Esophagus squamous epithelium (tissue), 5 donors: ENCODE measurements at regions not wholly inside any gene's neighbourhood (a gene's known extent, or its start where the extent isn't known, plus 50 kb on each side); places are given as distances from the start of the nearest gene placed in this dataset.
"Not testable (repeated sequence)": the region's sequence is repeated elsewhere in the genome, so short reads cannot be mapped to it uniquely, and the experiment has no call there.

ENCODE experiments used
- DNase-seq: peaks from one replicate; lab custom pipeline; 2025; lab: John Stamatoyannopoulos, UW
- H3K27ac ChIP-seq, 4 donors: fragments of 200-600 bp; sonication (generic); one replicate each; pipeline ENCODE4 v1.5.1; 2016 to 2019; ENCODE audit warnings: mild to moderate bottlenecking in 1 of 4
- H3K27me3 ChIP-seq, 4 donors: fragments of 200-600 bp; sonication (generic); 1 replicate in 3 of 4; 2 replicates in 1 of 4; pipeline versions ENCODE4 v1.5.1 to v1.6.0; 2017 to 2021; ENCODE audit warnings: antibody characterized with exemption in 1 of 4
- H3K36me3 ChIP-seq, 3 donors: fragments of 200-600 bp; sonication (generic); one replicate each; pipeline ENCODE4 v1.5.1; 2016 to 2019
- H3K4me1 ChIP-seq, 3 donors: fragments of 200-600 bp; sonication (generic); one replicate each; pipeline ENCODE4 v1.5.1; 2017 to 2019
- H3K4me3 ChIP-seq, 4 donors: fragments of 200-600 bp; sonication (generic); 1 replicate in 3 of 4; 2 replicates in 1 of 4; pipeline ENCODE4 v1.5.1; 2016 to 2019; ENCODE audit warnings: mild to moderate bottlenecking in 2 of 4, moderate library complexity in 1 of 4
- H3K9me3 ChIP-seq, 3 donors: fragments of 200-600 bp; sonication (generic); one replicate each; pipeline ENCODE4 v1.5.1; 2016 to 2019
- POLR2A ChIP-seq, 4 donors: fragments of 450-650 bp; IDR thresholded peaks; one replicate each; pipeline ENCODE4 v1.6.1; 2017; ENCODE audit warnings: antibody characterized with exemption in 4 of 4, mild to moderate bottlenecking in 4 of 4, moderate library complexity in 3 of 4
- WGBS, 2 donors: methylation state at CpG; one replicate each; pipeline ENCODE4 v1.1.5; 2018; 5-methylcytosine and 5-hydroxymethylcytosine counted together
- intact Hi-C: fragments of 100-400 bp; cut with DNase I; formaldehyde crosslinking; loops from one replicate; pipeline ENCODE4 v1.15.0; 2022
- TF ChIP-seq, protein P1 (sequence below), 6 experiments: fragments of 450-650 bp in 4 of 6; fragments of 200-600 bp in 2 of 6; sonication (generic) in 2 of 6; IDR thresholded peaks; one replicate each; pipeline ENCODE4 v1.5.1; 2016 to 2019; ENCODE audit warnings: antibody characterized with exemption in 6 of 6, mild to moderate bottlenecking in 4 of 6, moderate library complexity in 4 of 6
- donor health status: DM: yes; HTN: yes; CAD: no.

DNA sequence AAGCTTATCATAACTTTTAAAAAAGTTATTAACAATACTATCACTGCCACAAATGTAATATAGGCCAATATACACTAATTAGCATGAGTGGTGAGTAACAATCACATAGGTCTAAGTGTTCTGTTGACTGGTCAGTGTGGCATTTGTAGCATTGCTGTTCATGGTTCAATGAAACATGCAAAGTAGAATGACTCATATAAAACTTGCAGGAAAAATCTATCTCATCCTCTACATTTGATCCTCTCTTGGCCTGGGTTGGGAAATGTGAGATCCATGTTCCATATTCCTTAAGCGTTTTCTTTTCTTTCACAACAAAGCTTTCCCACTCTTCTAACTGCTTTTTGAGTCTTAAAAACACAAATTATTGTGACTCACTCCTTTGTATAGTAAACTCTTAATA lies 1418.7 kb downstream of the FSTL5 start:
- intact Hi-C loops: no loop called here
- TF ChIP-seq, protein P1, sequence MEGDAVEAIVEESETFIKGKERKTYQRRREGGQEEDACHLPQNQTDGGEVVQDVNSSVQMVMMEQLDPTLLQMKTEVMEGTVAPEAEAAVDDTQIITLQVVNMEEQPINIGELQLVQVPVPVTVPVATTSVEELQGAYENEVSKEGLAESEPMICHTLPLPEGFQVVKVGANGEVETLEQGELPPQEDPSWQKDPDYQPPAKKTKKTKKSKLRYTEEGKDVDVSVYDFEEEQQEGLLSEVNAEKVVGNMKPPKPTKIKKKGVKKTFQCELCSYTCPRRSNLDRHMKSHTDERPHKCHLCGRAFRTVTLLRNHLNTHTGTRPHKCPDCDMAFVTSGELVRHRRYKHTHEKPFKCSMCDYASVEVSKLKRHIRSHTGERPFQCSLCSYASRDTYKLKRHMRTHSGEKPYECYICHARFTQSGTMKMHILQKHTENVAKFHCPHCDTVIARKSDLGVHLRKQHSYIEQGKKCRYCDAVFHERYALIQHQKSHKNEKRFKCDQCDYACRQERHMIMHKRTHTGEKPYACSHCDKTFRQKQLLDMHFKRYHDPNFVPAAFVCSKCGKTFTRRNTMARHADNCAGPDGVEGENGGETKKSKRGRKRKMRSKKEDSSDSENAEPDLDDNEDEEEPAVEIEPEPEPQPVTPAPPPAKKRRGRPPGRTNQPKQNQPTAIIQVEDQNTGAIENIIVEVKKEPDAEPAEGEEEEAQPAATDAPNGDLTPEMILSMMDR (IDR thresholded peaks at IDR 0.05): no peak
- TF ChIP-seq POLR2A (IDR thresholded peaks at IDR 0.05): no peak
- no peaks in the 10 kb centered on the region for H3K4me1 ChIP-seq
- H3K9me3 ChIP-seq: peaks cover 0 to 8% (median 0%) of the 10 kb centered on the region in 3 donors
- WGBS, 2 donors: 65 to 74% methylated on average over 1 of the region's 1 CpG
- H3K27me3 ChIP-seq: no peaks in the 10 kb centered on the region
- H3K4me3 ChIP-seq: no peak overlapping the region
- no peak overlapping the region for H3K27ac ChIP-seq
- no peaks in the 10 kb centered on the region for H3K36me3 ChIP-seq
- DNase-seq: no peak

DNA sequence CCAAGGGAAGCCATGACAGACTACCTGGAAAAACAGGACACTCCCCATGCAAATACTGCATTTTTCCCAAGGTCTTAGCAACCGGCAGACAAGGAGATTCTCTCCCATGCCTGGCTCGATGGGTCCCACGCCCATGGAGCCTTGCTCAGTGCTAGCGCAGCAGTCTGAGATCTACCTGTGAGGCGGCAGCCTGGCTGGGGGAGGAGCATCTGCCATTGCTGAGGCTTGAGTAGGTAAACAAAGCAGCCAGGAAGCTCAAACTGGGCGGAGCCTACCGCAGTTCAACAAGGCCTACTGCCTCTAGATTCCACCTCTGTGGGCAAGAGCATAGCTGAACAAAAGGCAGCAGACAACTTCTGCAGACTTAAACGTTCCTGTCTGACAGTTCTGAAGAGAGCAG lies 1417.2 kb downstream of the FSTL5 start:
- H3K36me3 ChIP-seq, H3K4me1 ChIP-seq, H3K27me3 ChIP-seq, H3K27ac ChIP-seq, intact Hi-C loops, H3K4me3 ChIP-seq, DNase-seq: not testable (repeated sequence)
- 44 to 70% methylated on average over 2 to 5 of the region's 8 CpGs for WGBS, 2 donors
- peaks cover 0 to 18% (median 0%) of the 10 kb centered on the region in 3 donors for H3K9me3 ChIP-seq

DNA sequence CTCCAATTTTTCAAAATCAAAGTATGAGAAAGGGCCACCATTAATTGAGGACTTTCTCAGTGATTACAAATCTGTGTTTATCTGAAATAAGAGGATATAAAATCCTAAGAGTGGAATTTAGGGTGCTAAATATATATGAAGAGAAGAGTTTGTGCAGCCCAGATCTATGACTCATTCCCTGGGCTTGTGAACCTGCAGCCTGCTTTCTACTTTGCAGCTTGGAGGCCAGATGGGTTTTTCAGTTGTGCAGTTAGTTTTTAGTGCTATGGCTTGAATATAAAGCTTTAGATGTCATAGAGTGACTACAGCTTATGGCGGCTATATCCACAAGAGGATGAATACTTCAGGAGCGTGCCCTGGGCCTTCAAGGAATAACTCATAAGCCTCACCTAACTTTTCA lies 1391.1 kb downstream of the FSTL5 start:
- Histone ChIP-seq H3K9me3 (no peaks in the 10 kb centered on the region), H3K27me3 (no peaks in the 10 kb centered on the region), H3K27ac (no peak overlapping the region), H3K4me1 (no peaks in the 10 kb centered on the region), H3K36me3 (no peaks in the 10 kb centered on the region), H3K4me3 (no peak overlapping the region)
- TF ChIP-seq, protein P1 (IDR thresholded peaks at IDR 0.05): no peak
- TF ChIP-seq POLR2A (IDR thresholded peaks at IDR 0.05): no peak
- intact Hi-C loops: no loop called here
- WGBS, 2 donors: 73 to 85% methylated on average over 2 of the region's 2 CpGs
- no peak for DNase-seq

DNA sequence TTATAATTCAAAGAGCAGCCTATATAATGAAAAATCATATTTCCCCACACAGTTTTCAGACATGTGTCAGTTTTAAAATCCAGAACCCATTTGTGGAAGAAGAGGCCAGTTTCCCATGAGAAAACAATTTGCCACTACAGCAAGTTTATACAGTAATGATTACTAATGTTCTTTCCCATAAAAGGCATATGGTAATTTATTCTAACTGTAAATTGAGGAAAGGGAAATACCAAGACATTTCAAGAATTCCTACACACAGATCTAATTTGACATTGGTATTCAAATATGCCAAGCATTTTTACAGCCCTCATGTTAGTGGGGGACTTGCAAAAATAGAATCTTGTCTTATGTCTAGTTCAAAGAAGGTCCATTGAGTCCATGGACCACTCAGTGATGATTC lies 1368.6 kb downstream of the FSTL5 start:
- H3K4me1 ChIP-seq: no peaks in the 10 kb centered on the region
- TF ChIP-seq, protein P1 (IDR thresholded peaks at IDR 0.05): no peak
- TF ChIP-seq POLR2A (IDR thresholded peaks at IDR 0.05): no peak
- H3K27ac ChIP-seq: no peak overlapping the region
- H3K9me3 ChIP-seq: peaks cover 0 to 23% (median 0%) of the 10 kb centered on the region in 3 donors
- H3K4me3 ChIP-seq: no peak overlapping the region
- no peaks in the 10 kb centered on the region for H3K27me3 ChIP-seq
- H3K36me3 ChIP-seq: no peaks in the 10 kb centered on the region
- DNase-seq: no peak
- intact Hi-C loops: no loop called here

DNA sequence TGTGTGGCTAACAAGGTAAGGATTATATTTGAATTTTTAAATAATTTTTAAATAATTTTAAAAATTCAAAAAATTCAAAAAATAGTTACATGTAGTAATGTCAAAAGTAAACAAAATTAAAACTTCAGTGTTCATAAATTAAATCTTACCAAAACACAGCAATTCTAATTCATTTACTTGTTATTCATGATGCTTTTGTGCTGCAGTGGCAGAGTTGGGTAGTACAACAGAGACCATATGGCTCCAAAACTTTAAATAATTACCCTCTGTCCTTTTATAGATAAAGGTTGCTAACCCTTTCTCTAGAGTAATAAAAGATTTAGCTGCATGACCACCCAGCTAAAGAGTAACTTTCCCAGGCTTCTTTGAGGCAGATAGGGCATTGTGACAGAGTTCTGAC lies 1355.6 kb downstream of the FSTL5 start:
- Histone ChIP-seq H3K27ac (no peak overlapping the region), H3K4me1 (no peaks in the 10 kb centered on the region), H3K27me3 (no peaks in the 10 kb centered on the region), H3K36me3 (no peaks in the 10 kb centered on the region), H3K9me3 (no peaks in the 10 kb centered on the region), H3K4me3 (no peak overlapping the region)
- intact Hi-C loops: no loop called here
- TF ChIP-seq, protein P1 (IDR thresholded peaks at IDR 0.05): no peak
- TF ChIP-seq POLR2A (IDR thresholded peaks at IDR 0.05): no peak
- no peak for DNase-seq

DNA sequence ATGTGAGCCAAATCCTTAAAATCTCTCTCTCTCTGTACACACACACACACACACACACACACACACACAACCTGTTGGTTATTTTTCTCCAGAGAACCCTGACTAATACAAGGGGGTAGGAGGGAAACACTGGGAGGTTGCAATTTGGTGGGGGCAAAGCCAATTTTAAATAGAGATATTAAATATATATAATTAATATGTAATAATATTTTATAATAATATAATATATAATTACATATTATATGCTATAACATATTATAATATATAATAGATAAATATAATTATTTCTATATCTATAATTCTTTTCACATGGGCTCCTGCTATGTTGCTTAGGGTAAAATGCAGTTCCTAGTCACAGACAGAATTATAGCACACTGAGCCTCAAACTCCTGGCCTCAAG lies 1354.2 kb downstream of the FSTL5 start:
- intact Hi-C loops: no loop called here
- TF ChIP-seq, protein P1 (IDR thresholded peaks at IDR 0.05): no peak
- TF ChIP-seq POLR2A (IDR thresholded peaks at IDR 0.05): no peak
- no peaks in the 10 kb centered on the region for H3K4me1 ChIP-seq
- H3K27me3 ChIP-seq: no peaks in the 10 kb centered on the region
- H3K4me3 ChIP-seq: no peak overlapping the region
- no peak overlapping the region for H3K27ac ChIP-seq
- H3K9me3 ChIP-seq: no peaks in the 10 kb centered on the region
- H3K36me3 ChIP-seq: no peaks in the 10 kb centered on the region
- DNase-seq: no peak
